ENCODE measurements at regions not wholly inside any gene's neighbourhood (a gene's known extent, or its start where the extent isn't known, plus 50 kb on each side); places are given as distances from the start of the nearest gene placed in this dataset.
"Not testable (repeated sequence)": the region's sequence is repeated elsewhere in the genome, so short reads cannot be mapped to it uniquely, and the experiment has no call there.

GRCh38 chr15:92806171-92806570, 94.0 kb upstream of the CHD2 start:
- not testable (repeated sequence) for H3K27ac Mint-ChIP-seq, H3K4me3 Mint-ChIP-seq
- peaks cover 10% of the 10 kb centered on the region for H3K36me3 Mint-ChIP-seq

GRCh38 chr15:92806763-92807162, 93.4 kb upstream of the CHD2 start:
- H3K27ac Mint-ChIP-seq: no peak overlapping the region
- peaks cover 33% of the 10 kb centered on the region for H3K4me1 Mint-ChIP-seq
- H3K27me3 Mint-ChIP-seq: no peaks in the 10 kb centered on the region
- H3K9me3 Mint-ChIP-seq: peaks cover 3% of the 10 kb centered on the region
- peaks cover 10% of the 10 kb centered on the region for H3K36me3 Mint-ChIP-seq
- H3K4me3 Mint-ChIP-seq: no peak overlapping the region
- ATAC-seq: no peak

More at GRCh38 chr15:92806171-92806570, 94.0 kb upstream of the CHD2 start:
- not testable (repeated sequence) for H3K9me3 Mint-ChIP-seq, ATAC-seq, H3K27me3 Mint-ChIP-seq
- peaks cover 33% of the 10 kb centered on the region for H3K4me1 Mint-ChIP-seq

GRCh38 chr15:92807971-92808571, 92.1 kb upstream of the CHD2 start:
- H3K27me3 Mint-ChIP-seq: no peaks in the 10 kb centered on the region
- H3K4me1 Mint-ChIP-seq: peaks cover 33% of the 10 kb centered on the region
- H3K27ac Mint-ChIP-seq: peak overlapping the region; percentile 98
- H3K9me3 Mint-ChIP-seq: peaks cover 3% of the 10 kb centered on the region
- H3K4me3 Mint-ChIP-seq: peak overlapping the region; percentile 64
- ATAC-seq: no peak
- peaks cover 10% of the 10 kb centered on the region for H3K36me3 Mint-ChIP-seq

GRCh38 chr15:92808598-92809063, 91.5 kb upstream of the CHD2 start:
- peak; percentile 3 for ATAC-seq
- Mint-ChIP-seq H3K4me3 (peak overlapping the region; percentile 64), H3K27ac (peak overlapping the region; percentile 98), H3K36me3 (peaks cover 10% of the 10 kb centered on the region), H3K27me3 (no peaks in the 10 kb centered on the region), H3K4me1 (peaks cover 32% of the 10 kb centered on the region), H3K9me3 (peaks cover 3% of the 10 kb centered on the region)

GRCh38 chr15:92809064-92809879, 90.9 kb upstream of the CHD2 start:
- ATAC-seq: peak; percentile 94

GRCh38 chr15:92809880-92810361, 90.2 kb upstream of the CHD2 start:
- Mint-ChIP-seq H3K4me3 (peak overlapping the region; percentile 64), H3K36me3 (peaks cover 10% of the 10 kb centered on the region), H3K9me3 (peaks cover 3% of the 10 kb centered on the region), H3K27me3 (no peaks in the 10 kb centered on the region), H3K4me1 (peaks cover 26% of the 10 kb centered on the region), H3K27ac (peak overlapping the region; percentile 98)
- ATAC-seq: no peak

More at GRCh38 chr15:92809064-92809879, 90.9 kb upstream of the CHD2 start:
- peaks cover 3% of the 10 kb centered on the region for H3K9me3 Mint-ChIP-seq
- H3K27me3 Mint-ChIP-seq: no peaks in the 10 kb centered on the region
- peaks cover 26% of the 10 kb centered on the region for H3K4me1 Mint-ChIP-seq
- H3K36me3 Mint-ChIP-seq: peaks cover 10% of the 10 kb centered on the region
- H3K27ac Mint-ChIP-seq: peak overlapping the region; percentile 98
- H3K4me3 Mint-ChIP-seq: peak overlapping the region; percentile 64

GRCh38 chr15:92810418-92811138, 89.5 kb upstream of the CHD2 start:
- Mint-ChIP-seq H3K4me3 (peak overlapping the region; percentile 64), H3K4me1 (peaks cover 26% of the 10 kb centered on the region)
- ATAC-seq: no peak

GRCh38 chr15:92811148-92811913, 88.8 kb upstream of the CHD2 start:
- Mint-ChIP-seq H3K4me1 (peaks cover 26% of the 10 kb centered on the region), H3K4me3 (peak overlapping the region; percentile 64)
- ATAC-seq: no peak

More at GRCh38 chr15:92810418-92811138, 89.5 kb upstream of the CHD2 start:
- peaks cover 10% of the 10 kb centered on the region for H3K36me3 Mint-ChIP-seq
- H3K27me3 Mint-ChIP-seq: no peaks in the 10 kb centered on the region
- peaks cover 3% of the 10 kb centered on the region for H3K9me3 Mint-ChIP-seq
- H3K27ac Mint-ChIP-seq: peak overlapping the region; percentile 98

GRCh38 chr15:92812271-92812670, 87.9 kb upstream of the CHD2 start:
- Mint-ChIP-seq H3K27ac (no peak overlapping the region), H3K4me3 (no peak overlapping the region), H3K9me3 (no peaks in the 10 kb centered on the region), H3K4me1 (peaks cover 32% of the 10 kb centered on the region), H3K27me3 (no peaks in the 10 kb centered on the region), H3K36me3 (peaks cover 5% of the 10 kb centered on the region)
- ATAC-seq: no peak

More at GRCh38 chr15:92811148-92811913, 88.8 kb upstream of the CHD2 start:
- Mint-ChIP-seq H3K27me3 (no peaks in the 10 kb centered on the region), H3K27ac (peak overlapping the region; percentile 98), H3K9me3 (peaks cover 2% of the 10 kb centered on the region), H3K36me3 (peaks cover 8% of the 10 kb centered on the region)

GRCh38 chr15:92813485-92813884, 86.6 kb upstream of the CHD2 start:
- Mint-ChIP-seq H3K27me3 (no peaks in the 10 kb centered on the region), H3K27ac (no peak overlapping the region), H3K4me3 (no peak overlapping the region), H3K36me3 (no peaks in the 10 kb centered on the region), H3K9me3 (no peaks in the 10 kb centered on the region), H3K4me1 (peaks cover 29% of the 10 kb centered on the region)
- no peak for ATAC-seq

- ATAC-seq: peak; percentile 65
- Mint-ChIP-seq H3K4me3 (peak overlapping the region; percentile 64), H3K4me1 (peaks cover 42% of the 10 kb centered on the region), H3K27ac (peak overlapping the region; percentile 72), H3K36me3 (no peaks in the 10 kb centered on the region), H3K27me3 (no peaks in the 10 kb centered on the region), H3K9me3 (no peaks in the 10 kb centered on the region)
Measured at GRCh38 chr15:92817339-92817886, 82.7 kb upstream of the CHD2 start.

- no peaks in the 10 kb centered on the region for H3K36me3 Mint-ChIP-seq
- no peaks in the 10 kb centered on the region for H3K9me3 Mint-ChIP-seq
- H3K27ac Mint-ChIP-seq: peak overlapping the region; percentile 93
- H3K27me3 Mint-ChIP-seq: no peaks in the 10 kb centered on the region
- peak overlapping the region; percentile 87 for H3K4me3 Mint-ChIP-seq
- ATAC-seq: no peak
- H3K4me1 Mint-ChIP-seq: peaks cover 51% of the 10 kb centered on the region
Measured at GRCh38 chr15:92818651-92819277, 81.4 kb upstream of the CHD2 start.

GRCh38 chr15:92819278-92820235, 80.6 kb upstream of the CHD2 start:
- no peak for ATAC-seq

More at GRCh38 chr15:92819278-92820235, 80.6 kb upstream of the CHD2 start:
- Mint-ChIP-seq H3K4me1 (peaks cover 55% of the 10 kb centered on the region), H3K36me3 (no peaks in the 10 kb centered on the region), H3K27ac (peak overlapping the region; percentile 93), H3K4me3 (peak overlapping the region; percentile 87), H3K9me3 (no peaks in the 10 kb centered on the region), H3K27me3 (no peaks in the 10 kb centered on the region)
